GM18870 (cell line): ENCODE measurements at regions not wholly inside any gene's neighbourhood (a gene's known extent, or its start where the extent isn't known, plus 50 kb on each side); places are given as distances from the start of the nearest gene placed in this dataset.
"Not testable (repeated sequence)": the region's sequence is repeated elsewhere in the genome, so short reads cannot be mapped to it uniquely, and the experiment has no call there.

Experiments
- ATAC-seq: cut with Tn5 transposase; IDR thresholded peaks from one replicate; pipeline ENCODE4 v1.9.1; 2021; ENCODE audit warnings: moderate library complexity; ENCODE audit not compliant: unreplicated experiment

DNA sequence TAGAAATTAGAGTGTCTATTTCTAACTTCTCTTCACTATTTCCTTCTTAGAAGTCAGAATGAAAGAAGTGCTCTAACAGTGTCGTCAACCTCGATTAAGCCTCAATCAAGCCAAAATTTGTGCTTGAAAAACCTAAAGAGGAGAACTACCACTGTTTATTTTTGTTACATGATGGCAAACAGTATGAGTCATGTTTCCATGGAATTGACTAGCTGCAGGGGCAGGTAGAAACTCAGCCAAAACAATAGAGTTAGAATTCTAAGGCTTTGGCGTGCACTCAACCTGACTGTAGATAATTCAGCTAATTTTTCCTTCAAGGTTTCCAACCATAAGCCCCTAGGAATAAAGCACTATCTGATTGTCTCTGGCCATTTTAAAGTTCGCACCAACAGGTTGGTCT, 415.9 kb downstream of the ETS1 start:
- ATAC-seq, result no peak

DNA sequence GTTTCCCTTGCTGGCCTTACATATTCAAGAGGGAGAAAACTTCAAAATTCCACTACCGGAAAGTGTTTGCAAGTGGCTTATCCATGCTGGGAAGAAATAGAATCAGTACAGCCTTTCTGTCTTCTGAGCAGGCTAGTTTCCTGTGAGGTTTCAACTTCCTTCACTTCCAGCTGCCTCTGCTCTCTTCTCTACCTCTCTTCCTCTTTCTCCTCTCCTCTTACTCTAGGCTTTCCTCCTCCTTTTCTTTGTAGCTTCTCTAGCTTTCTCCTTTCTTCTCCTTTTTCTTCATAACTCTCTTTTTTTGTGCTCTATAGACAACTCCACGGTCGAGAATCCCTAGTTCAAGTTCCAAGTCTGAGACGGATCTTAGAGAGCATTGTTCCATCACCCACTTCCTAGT, 421.8 kb downstream of the ETS1 start:
- ATAC-seq, result no peak

DNA sequence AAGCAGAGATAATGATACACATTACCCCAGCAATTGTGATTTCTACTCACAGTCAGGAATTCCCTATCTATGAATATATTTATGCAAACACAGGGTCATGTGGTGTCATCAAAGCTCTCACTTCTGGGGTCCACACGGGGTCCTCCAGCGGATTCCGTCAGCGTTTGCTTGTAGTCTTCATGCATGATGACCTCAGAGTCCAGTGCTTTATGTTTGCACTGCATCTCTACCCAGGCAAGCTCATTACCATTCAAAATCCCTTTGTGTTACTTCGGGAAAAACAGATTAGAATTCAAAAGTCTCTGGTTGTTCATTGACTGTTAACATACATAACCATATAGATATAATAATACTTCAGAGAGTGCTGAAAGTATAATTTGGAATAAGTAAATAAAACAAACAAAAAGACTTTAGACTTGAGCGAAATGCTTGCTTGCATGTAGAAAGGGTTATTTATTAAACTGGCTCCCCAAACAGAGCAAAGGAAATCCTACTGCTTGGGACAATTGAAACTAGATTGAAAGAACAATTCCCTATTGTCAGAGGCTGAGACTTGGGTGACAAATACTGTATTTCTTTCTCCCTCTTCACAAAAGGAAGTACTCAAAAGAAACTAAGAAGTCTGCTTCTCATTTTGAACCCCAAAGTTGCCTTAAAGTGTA, 423.1 kb downstream of the ETS1 start:
- no peak for ATAC-seq

DNA sequence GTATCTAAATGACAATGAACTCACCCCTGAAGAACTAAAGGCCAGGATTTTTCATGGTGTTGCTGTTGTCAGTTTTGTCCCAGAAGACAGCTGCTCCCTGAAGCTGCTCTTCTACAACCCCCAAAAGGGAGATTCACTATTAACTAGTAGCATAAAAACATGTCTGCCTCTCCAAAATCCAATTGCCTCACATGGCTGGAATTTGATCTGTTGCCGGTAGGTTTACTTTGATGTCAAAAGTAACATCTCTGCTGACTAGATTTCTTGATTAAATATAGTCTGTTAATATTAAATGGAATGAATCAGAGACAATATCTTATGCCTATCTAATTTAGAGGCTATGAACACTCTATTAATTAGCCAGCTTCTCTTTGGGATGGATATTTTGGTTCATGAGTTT, 425.4 kb downstream of the ETS1 start:
- no peak for ATAC-seq

DNA sequence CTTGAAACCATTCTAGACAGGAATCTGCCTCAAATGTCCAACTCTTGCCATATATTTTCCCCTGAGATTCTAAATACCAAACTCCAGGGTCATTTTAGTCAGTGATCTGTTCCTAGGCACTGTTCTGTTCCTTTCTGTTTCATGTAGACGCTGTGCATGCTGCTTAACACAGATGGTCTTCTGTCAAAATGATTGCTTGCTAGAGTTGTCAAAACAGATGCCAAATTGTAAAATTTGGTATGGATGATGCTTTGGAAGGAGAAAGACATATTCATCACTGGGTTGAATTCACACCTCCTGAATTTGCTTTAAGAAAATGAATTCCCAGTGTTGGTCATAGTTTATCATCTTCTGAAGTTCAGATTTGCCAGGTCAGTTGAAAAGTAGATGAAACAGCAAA, 425.9 kb downstream of the ETS1 start:
- no peak for ATAC-seq

DNA sequence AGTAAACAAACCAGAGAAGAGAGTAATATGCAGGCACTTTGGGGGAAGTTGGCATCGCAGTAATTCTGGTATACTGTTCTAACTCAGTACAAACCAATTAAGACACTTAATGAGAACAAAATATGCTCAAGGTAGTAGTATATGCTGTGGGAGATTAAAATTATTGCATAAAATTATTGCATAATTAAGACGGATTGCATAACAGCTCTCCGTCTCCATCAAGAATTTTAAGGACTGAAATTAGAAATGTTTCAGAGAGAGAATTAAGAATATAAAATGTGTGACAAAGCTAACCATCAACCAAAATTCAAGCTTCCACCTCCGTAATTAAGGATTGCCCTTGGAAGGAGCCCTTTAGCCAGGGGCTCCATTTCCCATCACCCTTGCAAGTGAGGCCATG, 428.5 kb downstream of the ETS1 start:
- ATAC-seq, result no peak

DNA sequence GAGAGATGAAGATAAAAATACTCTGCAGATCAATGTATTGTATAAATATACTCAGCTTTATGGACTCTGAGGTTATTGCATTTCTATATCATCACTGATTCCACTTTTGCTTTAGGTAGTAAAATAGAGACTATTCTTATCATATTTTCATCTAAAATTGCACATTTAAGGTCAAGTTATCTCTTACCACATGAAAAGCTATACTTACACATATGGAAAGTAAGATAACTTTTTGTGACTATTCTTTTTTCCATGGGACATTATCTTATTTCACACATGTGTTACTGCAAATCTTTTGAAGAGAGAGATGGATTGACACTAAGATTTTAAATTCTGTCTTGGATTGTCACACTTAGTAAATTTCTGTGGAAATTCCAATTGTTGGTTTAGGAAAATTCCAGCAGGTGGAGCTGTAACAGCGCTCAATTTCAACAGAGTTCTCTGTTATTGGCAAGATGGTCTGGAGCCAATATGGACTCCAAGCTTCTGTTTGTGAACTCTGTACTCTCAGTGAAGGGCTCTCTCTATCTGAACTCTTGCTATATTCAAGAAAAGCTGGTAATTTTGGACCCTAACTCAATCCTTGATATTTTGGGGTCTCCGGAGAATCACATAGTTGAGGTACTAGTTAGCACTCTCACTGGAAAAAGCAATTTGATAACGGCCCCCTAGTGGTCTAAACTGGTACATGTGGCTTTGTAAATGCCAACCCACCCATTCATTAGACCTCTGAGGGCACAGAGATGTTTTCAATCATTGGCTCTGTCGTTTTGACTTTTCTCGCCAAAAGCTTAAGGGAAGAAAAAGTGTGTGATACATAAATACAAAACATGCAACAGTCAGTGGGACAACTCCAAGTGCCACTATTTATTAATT, 429.7 kb downstream of the ETS1 start:
- ATAC-seq, result peak; percentile 83

DNA sequence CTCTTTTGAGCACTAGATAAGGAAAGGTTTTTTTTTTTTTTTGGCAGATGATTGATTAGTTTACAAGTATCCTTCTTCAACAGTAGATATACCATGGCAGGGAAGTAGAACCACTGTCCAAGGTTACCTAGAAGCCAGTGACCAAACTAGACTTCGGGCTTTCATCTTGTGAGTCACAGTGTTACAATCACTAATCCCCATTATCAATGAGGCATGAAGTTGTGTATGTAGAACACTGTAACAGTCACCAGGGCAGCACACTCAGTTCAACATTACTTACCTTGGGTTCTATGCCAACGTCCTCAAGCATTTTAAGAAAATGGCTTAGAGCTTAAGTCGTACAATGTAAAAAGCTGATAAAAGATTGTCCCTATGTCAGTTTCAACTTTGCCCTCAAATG, 430.9 kb downstream of the ETS1 start:
- no peak for ATAC-seq

DNA sequence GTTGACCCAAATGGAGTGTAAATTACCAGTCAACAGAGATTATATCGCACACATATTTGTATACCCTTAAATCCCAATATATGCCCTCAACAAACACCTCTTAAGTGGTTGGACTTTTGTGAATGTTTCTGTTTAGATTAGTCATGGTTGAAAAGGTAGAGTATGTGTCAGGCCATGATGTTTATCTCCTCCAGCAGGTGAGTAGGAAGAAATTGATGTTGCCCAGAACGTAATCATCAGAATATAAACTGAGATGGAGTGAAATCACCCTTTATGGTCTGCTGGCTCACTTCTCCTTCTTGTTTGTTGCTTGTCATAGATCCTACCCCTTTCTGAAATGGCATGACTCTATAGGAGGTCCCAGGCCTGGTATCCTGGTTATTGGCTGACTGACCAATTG, 431.8 kb downstream of the ETS1 start:
- no peak for ATAC-seq

DNA sequence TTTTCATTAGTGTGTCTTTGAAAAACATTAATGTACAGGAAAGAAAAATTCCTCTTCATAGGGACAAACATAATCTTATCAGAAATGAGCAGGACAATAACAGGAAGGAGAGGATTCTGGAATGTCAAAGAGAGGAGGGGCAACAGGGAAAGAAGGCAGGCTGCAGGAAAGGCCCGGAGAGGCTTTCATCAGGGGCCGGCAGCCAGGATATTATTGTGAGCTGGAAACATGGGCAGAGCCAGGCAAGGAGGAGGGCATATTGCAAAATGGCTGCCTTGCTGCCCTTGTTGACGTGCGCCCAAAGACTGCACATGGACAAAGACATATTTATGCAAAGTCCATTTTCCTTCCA, 433.7 kb downstream of the ETS1 start:
- no peak for ATAC-seq

DNA sequence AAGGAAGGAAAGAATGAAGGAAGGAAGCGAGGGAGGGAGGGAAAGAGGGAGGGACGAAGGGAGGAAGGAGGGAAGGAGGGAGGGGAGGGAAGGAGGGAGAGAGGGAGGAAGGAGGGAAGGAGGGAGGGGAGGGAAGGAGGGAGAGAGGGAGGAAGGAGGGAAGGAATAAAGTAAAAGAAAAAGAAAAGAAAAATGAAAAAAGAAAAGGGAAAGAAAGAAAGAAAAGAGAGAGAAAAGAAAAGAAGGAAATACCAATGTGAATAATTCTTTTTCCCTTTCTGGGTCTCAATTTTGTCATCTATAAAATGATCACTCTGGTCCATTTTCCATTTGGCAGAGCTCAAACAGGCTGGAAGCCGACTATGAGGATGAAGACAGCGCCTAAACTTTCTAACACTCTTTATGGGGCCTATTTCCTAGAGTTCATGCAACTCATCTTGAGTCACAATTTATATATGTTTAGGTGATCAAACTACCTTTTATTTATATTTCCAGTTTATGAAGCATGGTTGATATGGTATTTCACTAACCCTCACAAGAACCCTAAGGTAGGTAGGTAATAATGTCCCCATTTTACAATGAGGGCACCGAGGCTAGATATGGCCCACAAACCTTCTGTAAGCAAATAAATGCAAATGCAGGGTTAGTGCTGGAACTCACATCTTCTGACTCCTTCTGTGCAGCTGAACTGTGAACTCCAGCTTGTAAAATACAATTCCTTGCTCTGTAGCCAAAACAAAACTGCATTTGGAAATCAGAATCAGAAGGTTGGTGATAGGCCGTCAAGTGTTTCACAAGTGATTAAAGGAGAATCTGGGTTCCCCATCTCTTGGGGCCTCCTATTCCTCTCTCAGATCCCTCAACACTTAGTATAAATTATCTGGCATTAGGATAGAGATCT, 434.3 kb downstream of the ETS1 start:
- no peak for ATAC-seq

DNA sequence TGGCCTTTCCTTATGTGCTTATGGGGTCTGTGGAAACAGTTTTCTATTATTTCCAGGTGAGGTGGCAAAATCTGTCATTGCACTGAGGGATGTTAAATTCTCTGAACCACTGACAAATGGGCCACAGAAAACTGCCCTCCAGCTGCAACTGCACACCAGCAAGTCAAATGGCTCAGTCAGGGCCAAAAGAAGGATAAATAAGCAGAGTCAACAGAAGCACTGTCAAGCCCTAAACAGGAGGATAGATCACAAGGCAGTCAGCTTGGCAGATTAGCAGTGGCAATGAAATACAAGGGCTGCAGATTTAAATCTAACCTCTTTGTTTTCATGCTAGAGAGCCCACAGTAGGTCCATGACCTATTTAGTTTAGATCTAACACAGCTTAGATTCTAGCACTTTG, 435.6 kb downstream of the ETS1 start:
- no peak for ATAC-seq

DNA sequence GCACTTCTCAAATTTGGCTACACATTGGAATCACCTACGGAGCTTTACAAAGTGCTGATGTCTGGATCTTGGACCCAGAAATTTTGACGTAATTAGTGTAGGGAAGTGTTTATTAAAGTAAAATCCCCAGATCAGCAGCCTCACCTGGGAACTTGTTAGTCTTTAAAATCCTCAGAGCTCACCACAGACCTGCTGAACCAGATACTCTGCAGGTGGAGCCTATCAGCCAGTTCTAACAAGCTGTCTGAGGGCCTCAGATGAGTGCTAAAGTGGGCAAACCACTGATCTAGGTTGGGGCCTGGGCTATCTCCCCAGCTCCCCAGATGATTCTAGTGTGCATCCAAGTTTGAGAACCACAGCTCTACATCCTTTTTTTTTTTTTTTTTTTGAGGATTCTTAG, 436.0 kb downstream of the ETS1 start:
- ATAC-seq, result no peak

DNA sequence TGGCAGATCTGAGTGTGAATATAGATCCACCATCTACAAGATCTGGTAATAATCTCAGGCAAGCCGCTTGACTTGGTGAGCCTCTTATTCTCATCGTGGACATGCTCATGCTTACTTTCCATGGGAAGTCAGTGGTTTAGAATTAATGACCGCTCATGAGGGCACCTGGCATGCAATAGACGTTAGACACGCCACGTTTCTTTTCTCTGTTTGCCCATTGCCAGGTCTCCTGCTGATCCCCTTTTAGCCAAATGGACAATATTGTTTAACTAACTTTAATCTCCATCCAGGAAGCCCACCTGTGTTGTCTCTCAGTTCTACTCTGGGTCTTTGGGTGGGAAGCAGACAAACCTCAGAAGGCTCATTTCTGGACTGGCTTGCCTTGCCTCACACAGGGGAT, 439.1 kb downstream of the ETS1 start:
- ATAC-seq, result no peak

DNA sequence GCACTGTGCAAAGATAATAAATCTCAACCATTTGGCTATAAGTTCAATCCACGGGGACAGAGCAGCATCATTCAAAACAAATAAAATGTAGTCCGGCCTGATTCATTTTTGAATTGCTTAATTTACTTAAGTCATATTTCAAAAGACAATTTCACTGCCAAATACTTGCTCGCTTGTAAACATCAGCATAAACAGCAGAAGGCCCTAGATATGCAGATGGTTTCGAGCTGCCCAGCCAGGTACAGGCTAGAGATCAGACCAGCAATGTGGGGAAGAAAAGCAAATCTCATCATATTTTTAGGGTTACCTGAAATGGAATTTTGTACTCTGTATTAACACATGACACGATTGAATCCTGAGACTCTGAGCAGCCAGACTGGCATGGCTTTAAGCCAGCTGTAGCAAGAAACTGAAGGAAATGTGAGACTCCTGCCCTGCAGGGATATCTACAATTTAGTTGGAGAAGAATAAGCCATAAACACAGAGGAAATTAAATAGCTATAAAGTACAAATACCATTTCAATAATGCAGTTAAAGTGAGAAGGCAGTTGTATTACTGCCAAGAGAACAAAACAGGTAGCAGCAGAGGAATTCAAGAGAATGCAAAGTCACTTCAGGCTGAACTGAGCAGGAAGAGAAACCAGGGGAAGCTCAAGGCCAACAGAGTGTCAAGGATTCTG, 440.3 kb downstream of the ETS1 start:
- ATAC-seq, result no peak

DNA sequence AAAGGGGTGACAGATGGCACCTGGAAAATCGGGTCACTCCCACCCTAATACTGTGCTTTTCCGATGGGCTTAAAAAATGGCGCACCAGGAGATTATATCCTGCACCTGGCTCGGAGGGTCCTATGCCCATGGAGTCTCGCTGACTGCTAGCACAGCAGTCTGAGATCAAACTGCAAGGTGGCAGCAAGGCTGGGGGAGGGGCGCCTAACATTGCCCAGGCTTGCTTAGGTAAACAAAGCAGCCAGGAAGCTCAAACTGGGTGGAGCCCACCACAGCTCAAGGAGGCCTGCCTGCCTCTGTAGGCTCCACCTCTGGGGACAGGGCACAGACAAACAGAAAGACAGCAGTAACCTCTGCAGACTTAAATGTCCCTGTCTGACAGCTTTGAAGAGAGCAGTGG, 447.1 kb downstream of the ETS1 start:
- ATAC-seq, result not testable (repeated sequence)

DNA sequence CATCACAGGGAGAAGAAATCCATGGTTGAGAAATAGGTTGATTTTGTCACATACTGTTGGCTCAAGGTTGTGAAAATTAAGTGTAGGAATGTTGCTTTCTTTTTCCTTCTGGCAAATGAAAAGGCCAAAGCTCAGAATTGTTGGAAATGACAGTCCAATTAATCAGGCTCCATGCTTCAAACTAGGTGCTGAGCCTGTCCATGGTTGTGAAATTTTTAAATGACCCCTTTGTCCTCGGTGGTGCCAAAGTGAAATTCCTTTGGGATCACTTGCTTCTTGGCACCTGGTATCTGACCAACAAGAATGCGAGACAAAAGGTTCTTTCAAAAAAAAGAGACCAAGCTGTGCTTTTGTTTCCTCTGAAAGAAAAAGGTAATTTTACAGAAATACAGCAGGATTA, 451.9 kb downstream of the ETS1 start:
- no peak for ATAC-seq

DNA sequence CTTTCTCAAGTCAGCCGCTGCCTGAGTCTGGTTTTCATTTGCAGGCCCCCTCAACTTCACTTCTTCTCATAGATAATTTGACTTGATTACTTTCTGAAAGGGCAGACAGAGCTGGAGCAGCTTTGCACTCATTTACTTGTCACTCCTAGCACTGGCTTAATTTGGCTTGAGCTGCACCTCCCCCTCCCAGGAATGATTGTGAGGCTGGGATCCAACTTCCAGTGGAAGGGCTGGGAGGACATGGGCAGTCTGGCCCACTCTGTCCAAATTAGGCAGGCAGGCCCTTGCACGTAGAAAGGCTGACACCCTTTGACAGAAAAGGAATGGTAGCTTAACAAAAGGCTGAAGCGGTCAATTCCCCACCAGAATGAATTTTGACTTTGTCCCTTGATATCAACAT, 453.9 kb downstream of the ETS1 start:
- ATAC-seq, result no peak

DNA sequence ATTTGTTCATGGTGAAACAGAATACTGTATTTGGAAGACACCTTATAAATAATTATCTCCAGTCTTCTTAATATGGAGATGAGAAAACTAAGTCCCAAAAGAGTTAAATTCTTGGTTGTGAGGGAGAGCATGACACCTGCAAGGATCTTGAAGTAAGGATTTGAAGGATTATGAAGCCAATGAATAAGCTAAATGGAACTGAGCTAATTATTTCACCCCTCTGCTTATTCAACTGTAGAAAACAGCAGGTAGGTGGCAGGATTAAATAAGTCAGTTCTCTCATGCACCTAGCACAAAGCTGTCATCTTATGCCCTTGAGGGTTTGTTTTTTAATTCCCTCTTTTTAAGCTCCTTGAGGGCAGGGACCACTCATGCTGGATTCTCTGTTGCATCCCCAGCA, 457.3 kb downstream of the ETS1 start:
- ATAC-seq, result no peak

DNA sequence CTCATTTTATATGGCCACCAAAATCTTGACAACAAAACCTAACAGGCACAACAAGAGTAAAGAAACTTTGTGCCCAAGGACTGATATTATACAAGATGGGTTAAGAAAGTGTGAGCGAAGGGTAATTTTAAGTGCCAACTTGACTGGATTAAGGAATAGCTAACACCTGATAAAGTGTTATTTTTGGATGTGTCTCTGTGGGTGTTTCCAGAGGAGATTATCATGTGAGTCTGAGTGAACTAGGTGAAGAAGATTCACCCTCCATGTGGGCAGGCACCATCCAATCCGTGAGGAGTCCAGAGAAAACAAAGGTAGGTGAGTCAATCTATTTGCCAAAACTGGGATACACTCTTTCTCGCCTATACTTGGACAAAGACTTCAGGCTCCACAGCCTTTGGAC, 461.6 kb downstream of the ETS1 start:
- no peak for ATAC-seq

DNA sequence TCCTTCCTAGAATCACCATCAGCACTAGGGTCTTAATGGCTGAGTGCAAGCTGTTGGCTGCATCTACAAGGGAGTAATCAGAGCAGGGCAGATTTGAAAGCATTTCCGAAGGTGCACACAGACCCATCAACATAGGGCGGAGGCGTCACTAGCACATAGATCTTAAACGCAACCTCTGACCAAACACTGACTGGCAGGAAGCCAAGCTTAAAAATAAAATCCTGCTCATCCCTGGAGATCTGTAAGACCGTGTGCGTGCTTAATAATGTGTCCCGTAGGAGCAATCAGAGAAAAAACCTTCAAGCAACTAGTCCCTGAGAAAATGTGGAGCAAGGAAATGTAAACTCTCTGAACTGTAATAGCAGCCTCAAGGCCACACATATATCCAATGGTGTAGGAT, 470.5 kb downstream of the ETS1 start:
- no peak for ATAC-seq
